GM19025 (cell line): ENCODE measurements at regions not wholly inside any gene's neighbourhood (a gene's known extent, or its start where the extent isn't known, plus 50 kb on each side); places are given as distances from the start of the nearest gene placed in this dataset.

ENCODE experiments used
- ATAC-seq: cut with Tn5 transposase; IDR thresholded peaks from one replicate; pipeline ENCODE4 v1.9.1; 2021; ENCODE audit warnings: mild to moderate bottlenecking, low read depth, moderate library complexity; ENCODE audit not compliant: unreplicated experiment

DNA sequence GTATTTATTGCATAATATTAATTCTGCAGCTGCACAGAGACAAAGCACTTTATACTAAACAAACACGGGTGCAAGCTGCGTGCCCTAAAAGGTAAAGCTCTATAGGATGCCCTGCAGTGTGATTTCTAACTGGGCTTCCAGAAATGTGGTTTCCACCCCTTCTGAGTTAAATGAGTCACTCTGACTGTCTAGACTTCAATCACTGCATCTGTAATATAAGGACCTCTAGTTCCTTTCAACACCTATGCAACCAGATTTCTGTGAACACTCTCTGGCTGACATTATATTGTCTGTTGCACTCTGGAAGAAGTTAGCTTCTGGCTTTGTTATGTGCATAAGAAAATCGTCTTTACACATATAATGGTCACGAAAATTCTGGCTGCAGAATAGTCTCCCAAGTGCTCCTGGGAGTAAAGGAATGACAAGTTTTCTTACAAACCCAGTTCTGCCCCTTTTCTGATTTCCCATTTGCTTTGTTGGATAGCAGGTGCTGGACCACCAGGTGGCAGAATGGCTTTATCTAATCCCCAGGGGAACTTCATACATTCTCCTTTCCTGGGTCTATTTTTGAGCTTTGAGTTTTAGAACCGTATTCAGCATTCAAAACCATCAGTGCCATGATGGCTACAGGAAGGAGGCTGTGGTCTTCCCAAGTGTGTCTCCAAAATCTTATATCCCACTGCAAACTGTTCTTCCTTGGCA, 842.2 kb downstream of the STIM2 start:
- no peak for ATAC-seq

DNA sequence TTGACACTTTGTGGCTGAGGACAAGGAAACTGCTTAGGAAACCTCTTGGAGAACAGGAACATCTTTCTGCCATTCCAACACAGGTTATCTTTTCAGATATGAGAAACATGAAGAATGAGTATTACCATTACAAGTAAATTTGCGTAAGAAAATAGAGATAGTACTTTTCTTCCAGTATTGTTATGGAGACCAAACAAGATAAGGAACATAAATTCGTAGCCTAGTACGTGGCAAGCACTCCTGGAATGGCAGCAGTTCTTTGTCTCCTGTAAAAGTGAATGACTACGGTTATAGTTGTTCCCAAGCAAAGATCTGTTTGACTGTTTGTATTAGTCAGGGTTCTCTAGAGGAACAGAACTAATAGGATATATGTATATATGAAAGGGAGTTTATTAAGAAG, 843.1 kb downstream of the STIM2 start:
- no peak for ATAC-seq

DNA sequence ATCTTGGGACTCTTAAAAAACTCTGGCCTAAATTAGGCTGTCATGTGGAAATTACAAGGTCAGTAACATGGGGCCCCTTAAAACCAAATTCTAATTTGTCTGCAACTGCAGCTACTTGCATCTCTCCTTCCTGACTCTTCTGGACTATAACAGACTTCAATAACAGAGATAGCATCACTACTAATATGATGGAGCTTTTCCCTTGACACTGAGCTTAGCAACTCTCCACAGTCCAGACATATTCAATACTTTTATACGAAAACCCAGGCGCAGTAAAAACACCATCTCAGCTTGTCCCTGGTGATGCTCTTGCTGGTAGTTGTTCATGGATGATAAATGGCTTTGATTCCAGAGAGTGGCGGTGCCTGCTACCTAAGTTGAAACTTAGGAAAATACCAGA, 850.4 kb downstream of the STIM2 start:
- ATAC-seq, result no peak

DNA sequence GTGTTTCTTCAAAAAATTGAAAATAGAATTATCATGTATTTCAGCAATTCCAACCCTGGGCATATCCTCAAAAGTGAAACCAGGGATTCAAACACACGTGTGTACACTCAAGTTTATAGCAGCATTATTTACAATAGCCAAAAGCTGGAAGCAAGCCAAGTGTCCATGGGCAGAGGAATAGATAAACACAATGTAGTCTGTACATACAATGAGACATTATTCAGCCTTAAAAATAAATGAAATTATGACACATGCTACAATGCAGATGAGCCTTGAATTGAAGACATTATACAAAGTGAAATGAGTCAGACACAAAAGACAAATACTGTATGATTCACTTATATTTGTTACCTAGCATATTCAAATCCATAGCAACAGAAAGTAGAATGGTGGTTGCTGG, 853.4 kb downstream of the STIM2 start:
- ATAC-seq, result no peak

DNA sequence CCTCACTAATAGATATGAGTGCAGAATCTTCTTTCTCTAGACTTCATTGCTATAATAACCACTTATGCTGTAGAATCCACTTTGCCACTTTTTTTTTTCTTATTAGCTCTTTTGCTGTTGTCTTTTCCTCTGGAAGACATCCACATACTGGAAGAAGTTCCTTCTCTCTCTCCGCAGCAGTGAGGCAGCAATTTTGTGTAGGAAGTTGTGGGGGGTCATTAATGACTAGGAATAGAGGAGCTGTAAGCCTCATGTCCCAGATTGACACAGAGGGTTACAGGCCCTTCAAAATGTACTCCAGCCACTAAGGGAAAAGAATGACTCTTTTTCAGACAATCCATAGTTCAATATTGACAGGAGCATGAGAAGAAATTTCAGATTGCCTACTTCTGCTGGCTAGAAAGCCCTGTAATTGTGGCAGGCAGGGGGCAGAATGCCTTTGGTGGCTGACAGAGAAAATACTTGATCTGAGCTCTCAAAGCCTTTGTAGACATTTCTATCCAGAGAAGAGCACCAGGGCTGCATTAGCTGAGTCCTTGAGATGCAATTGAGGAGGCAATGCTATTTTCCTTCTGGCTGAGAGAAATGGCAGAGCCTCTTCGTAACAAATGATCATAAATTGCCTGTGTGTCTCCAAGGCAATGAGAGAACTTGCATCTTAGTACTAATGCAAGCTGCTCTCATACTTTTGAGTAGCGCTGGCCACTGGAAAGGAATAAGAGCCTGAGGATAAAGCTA, 856.2 kb downstream of the STIM2 start:
- ATAC-seq, result no peak

DNA sequence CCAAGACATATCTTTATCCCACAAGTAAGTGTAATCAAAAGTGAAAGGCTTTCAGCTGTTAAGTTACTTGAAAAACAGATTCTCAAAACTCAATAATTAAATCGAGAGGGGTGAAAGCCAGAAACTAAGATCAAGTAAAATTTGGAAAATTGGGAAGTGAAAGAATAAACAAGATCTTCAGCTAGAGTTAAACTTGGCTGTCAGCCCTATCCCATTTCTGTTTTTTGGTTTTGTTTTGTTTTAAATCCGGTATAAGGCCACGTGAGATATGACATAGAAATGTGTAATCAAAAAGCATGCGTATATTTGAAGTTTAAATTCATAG, 856.8 kb downstream of the STIM2 start:
- no peak for ATAC-seq

DNA sequence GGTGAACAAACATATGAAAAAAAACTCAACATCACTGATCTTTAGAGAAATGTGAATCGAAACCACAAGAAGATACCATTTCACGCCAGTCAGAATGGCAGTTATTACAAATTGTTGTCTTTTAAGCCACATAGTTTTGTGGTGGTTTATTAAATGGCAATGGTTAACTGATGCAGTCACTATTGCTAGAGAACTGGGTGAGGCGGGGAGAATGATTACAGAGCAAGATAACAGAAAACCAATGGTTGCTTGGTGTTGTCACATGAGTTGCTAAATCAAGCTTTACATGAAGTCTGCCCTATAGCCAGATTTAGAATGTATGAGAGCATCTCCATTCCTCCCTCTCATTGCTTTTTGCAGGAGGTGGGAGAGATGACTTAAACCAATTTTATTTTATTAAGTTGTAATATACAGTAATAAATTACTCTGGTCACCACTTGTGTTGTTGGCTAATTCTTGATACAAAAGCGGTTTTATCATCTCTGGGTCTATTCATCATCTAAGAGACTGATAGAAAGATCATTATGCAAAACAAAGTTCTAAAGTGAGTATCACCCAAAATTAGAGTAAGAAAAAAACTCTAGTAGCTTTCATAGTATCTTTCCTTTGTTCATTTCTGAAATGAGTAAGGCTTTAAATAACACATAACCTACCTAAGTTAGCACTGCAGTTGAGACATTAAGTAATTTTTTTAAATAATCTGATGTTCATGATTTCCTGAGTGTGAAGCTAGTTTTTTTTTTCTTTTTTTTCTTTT, 859.5 kb downstream of the STIM2 start:
- peak; percentile 69 for ATAC-seq

DNA sequence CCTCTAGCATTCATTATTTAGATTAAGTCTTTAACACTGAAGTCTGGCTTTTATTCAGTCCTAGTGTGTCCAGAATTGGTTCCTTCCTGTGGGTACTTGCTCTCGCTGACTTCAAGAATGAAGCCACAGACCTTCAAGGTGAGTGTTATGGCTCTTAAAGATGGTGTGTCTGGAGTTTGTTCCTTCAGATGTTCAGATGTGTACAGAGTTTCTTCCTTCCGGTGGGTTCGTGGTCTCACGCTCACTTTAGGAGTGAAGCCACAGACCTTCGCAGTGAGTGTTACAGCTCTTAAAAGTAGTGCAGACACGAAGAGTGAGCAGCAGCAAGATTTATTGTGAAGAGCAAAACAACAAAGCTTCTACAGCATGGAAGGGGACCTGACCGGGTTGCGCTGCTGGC, 860.6 kb downstream of the STIM2 start:
- no peak for ATAC-seq

DNA sequence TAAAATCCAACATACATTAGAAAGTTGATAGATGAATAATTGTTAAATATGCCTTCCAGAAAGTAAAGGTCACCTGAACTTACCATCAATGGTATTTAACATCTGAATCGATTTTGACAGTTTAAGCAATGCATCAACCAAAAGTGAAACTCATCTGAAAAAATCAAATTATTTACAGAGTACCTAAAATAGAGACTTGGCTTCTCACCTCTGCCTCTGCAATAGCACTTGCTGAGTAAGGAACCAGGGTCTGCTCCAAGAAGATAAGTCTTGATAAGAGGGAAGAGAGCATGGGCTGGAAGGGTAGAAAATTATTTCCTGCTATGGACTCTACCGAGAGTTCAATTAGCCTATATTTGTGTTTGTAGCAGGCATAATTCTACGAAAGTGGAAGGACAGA, 868.3 kb downstream of the STIM2 start:
- ATAC-seq, result no peak

DNA sequence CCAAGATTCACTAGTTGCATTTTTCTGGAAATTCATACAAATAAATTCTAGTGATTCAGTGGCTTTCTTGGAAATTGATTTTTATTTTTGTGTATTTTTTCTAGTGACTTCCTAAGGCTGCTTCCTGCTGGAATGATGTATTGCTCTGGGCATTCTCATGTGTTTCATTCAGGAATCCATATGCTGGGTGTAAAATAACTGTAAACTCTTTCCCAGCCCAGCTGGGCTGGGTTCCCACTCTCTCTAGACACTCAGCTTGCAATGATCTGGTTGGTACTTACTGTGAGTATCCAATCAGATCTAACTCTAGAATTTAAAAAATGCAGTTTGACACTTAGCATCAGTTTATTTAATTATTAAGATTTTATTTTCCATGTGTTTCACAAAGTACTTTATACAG, 882.2 kb downstream of the STIM2 start:
- ATAC-seq, result no peak

DNA sequence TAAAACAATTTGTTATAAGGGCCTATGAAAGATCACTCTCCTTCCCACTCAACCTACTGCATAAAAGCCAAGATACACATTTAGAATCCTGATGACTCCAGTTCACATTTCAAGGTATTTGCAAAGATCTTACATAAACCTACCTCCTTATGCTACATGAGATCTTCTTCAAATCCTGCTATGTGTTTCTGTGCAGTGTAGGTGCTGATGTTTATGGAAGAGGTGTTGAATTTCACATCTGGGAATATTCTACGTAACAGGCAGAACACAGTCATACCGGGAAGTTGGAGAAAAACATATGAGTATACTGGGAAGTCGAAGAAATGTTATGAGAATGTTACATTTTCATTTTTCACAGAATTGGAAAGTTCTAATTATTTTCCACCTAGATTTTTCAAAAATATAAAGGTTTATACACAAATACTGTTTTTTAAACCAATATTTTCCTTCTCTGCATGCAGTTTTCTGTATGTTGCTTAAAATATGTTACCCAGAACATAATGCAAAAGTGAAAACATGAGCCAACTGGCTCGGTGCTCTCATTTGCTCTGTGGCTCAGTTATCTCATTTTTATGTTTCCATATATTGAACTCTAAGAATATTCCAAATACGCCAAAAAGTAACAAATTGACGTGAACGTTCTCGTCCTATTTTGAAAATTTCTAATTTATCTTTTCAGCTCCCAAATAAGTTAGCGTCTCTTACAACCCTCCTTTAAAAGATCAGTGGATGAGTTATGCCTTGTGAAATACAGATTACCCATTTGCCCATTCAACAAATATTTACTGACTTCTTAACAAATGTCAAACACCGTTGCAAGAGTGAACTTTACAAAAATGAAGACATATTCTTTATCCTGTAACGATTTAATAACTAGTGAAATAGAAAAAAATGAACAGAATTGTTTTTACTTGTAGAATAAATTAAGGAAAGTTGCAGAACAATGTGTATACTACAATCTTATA, 899.3 kb downstream of the STIM2 start:
- no peak for ATAC-seq

DNA sequence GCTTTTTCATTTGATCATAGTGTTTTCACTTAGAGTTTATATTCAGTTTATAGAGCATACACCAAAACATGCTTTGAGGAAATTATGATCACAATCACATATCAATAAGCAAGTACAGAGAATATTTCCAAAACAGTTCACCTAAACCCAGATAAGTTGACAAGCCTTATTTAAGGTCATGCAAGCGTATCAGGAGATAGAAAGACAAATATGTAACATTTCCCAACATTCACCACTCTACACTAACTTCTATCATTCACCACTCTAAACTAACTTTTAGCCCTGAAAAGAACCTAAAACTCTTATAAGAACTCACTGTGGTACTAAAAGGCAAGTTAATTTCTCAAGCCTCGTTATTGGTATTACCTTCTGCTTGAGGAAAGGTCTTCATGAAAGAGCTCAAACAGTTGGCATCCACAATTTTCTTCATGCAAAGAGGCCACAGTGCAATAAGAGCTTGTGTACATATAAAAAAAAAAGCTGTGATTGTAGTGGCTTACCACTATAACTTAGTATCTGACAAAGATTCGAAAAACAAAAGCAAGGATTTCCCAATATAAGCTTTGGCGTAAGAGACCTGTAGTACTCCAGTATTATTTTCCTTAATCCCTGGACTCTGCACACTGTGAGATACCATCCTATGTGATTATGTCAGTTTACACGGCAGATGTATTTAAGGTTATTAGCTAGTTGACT, 903.3 kb downstream of the STIM2 start:
- ATAC-seq, result no peak

DNA sequence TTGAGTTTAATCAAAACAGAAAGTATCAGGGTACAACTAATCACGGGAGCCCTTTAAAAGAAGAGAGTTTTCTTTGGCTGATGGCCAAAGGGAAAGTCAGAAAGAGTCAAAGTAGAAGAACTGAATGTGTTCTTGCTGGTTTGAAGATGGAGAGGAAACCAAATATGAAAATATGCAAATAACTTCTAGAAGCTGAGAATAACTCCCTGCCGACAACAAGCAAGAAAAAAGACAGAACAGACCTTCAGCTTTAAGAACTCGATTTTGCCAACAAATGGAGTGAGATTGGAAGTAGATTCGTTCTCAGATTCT, 903.8 kb downstream of the STIM2 start:
- ATAC-seq, result peak; percentile 49

DNA sequence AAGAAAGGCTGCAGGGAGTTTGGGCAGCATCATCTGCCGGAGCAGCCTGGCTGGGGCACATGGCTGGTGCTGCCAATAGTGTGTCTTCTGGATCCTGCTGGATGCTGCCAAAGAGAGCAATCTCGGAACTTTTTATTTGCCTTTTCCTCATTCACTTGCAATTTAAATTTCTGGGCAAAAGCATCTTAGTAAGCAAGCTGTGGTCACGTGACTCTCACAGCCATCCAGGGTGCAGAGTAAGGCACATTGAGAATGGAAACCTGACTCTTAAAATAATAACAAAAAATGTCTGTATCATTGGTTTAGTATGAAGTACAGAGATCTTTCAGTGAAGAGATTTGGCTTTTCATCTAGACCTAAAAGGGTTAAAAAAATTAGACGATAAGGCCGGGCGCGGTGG, 910.3 kb downstream of the STIM2 start:
- ATAC-seq, result no peak

DNA sequence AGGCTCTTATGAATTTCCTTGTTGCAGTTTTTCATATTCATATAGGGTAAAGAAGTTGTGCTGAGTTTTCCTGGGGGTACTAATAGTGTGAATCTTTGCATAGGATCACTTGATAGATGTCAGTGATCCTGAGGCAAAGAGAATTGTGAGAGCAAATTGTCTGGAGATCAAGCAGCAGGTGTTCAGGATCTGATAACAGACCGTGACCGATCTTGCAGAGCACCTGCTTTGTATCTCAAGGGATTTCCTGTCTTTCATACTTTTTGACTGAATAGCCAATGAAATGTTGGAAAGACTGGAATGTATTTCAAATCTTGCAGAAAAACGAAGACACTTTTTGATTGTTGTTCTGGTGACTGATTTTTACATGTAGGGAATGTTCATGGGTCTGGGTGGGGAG, 914.5 kb downstream of the STIM2 start:
- ATAC-seq, result no peak

DNA sequence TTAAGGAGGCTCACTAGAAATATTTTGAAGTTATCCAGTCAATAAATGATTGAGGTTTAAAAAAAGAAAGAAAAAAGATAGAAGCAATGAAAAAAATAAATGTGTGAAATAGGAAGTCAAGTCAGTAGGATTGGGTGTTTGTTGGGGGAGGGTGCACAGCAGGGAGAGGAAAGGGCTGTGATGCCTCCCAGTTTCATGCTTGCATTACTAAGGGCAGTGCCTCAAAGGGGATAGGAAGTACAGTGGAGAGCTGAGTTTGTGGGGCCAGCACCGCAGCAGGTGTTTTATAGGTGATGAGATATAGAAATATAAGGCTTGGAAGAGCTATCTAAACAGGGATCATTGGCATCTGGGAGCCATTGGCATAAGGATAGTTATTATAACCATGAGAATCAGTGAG, 919.2 kb downstream of the STIM2 start:
- no peak for ATAC-seq

DNA sequence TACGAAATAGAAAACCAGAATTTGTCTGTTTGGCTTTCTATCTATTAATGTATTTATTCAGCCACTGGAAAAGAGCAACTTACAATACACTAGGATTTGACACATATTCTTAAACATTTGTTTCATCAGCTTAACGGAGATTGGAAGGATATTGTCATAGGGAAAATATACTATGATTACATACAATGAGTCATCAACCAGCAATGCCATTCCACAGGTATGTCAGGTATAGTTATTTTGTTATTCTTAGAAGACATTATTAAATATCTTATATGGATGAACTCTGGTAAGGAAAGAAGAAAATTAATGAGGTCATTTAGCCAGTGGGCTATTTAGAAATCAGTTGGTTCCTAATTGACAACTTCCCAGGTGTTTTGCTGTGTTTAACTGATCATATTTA, 926.6 kb downstream of the STIM2 start:
- no peak for ATAC-seq

DNA sequence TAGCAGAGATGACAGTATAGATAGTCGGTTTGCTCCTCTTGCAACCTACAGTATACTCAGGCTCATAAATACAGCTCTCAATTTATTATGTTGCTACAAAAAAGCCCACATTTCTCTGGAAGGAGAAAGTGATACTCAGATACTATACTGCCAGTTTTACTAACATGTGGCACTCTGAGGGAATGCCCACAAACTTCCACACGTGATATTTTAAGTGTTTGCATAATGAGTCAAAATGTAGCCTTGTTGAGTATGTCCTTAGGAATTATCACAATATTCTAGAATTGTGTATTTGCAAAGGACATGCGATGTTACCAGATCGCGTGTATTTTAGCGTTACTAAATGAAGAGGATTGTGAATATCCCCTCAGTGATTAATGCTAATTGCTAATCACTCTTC, 929.1 kb downstream of the STIM2 start:
- no peak for ATAC-seq

DNA sequence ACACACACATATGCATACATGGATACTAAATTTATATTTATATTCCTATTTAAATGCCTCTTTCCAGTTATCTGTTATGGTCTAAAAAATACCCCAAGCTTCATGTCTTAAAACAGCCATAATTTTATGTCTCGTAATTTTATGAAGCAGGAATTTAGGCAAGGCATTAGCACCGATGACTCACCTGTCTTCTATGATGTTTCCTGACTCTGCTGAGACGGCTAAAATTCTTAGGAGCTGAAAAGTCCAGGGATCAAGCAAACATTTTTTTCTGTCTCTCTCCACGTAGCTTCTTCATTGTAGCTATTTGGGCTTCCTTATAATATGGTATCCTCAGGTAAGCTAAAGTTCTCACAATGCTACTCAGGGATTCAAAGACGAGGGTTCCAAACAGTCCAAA, 930.3 kb downstream of the STIM2 start:
- no peak for ATAC-seq

DNA sequence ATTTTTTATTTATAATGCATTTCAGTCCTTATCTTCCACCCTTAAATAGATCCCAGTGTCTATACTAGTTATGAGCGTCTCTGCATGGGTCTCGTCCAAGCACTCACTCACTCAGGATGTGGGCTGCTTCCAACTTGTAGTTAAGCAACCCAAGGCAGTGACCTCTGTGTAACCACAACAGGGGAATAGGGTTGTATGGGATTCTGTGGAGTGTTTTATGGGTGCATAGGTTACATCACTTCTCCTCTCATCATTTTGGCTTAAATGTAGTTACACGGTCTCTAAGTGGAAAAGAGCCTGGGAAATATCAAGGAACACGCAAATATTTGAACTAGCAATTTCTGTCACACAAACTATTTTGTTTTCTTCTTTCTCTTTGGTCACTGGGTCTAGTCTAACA, 931.0 kb downstream of the STIM2 start:
- no peak for ATAC-seq
